Esophagus squamous epithelium (tissue), 4 donors: ENCODE measurements at regions not wholly inside any gene's neighbourhood (a gene's known extent, or its start where the extent isn't known, plus 50 kb on each side); places are given as distances from the start of the nearest gene placed in this dataset.

ENCODE experiments used
- CTCF ChIP-seq, 6 experiments: fragments of 450-650 bp in 4 of 6; fragments of 200-600 bp in 2 of 6; sonication (generic) in 2 of 6; IDR thresholded peaks; one replicate each; pipeline ENCODE4 v1.5.1; 2016 to 2019; ENCODE audit warnings: antibody characterized with exemption in 6 of 6, mild to moderate bottlenecking in 4 of 6, moderate library complexity in 4 of 6
- POLR2A ChIP-seq, 4 donors: fragments of 450-650 bp; IDR thresholded peaks; one replicate each; pipeline ENCODE4 v1.6.1; 2017; ENCODE audit warnings: antibody characterized with exemption in 4 of 4, mild to moderate bottlenecking in 4 of 4, moderate library complexity in 3 of 4

DNA sequence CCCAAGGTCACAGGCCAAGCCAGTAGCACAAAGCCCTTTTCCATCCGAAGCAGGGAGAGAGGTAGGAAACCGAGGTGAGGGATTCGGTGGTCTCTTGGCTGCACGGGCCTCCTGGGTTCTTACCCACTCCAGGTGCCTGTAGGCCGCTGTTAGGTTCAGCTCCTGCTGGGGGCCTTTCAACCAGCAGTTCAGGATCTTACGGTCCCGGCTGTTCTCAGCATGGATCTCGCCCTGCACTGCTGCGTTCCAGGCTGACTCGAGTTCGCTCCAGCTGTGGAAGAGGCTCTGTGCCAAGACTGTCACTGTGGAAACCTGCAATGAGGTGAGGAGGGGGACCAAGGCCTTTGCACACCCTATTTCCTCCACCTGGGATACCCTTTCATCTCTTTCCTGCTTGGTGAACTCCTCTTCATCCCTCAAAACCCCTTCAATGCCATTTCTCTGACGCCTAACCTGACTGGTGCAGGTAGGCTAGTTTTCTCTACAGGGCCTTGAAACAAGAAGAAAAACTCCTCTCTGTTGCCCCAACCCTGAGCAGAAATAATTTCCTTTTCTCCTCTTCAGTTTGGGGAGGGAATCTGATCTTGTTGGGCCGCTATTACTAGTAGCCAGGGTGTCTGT is 103.6 kb downstream of the RMI2 start:
- no peak for TF ChIP-seq CTCF (IDR thresholded peaks at IDR 0.05)
- no peak for TF ChIP-seq POLR2A (IDR thresholded peaks at IDR 0.05)
